NT2/D1 (cell line): ENCODE measurements at regions not wholly inside any gene's neighbourhood (a gene's known extent, or its start where the extent isn't known, plus 50 kb on each side); places are given as distances from the start of the nearest gene placed in this dataset.

Experiments used
- SUZ12 ChIP-seq: IDR thresholded peaks from 2 replicates; pipeline ENCODE4 v1.6.1; 2011; ENCODE audit not compliant: insufficient read length, insufficient read depth; ENCODE audit errors: extremely low read depth
- YY1 ChIP-seq: IDR thresholded peaks from 2 replicates; pipeline ENCODE4 v1.6.1; 2011; ENCODE audit not compliant: insufficient read length, insufficient read depth
- ZNF274 ChIP-seq: IDR thresholded peaks from 2 replicates; pipeline ENCODE4 v1.6.1; 2011; ENCODE audit warnings: mild to moderate bottlenecking, low read depth, low read length

GRCh38 chr5:167593329-167594060 lies 698.0 kb upstream of the WWC1 start:
- TF ChIP-seq YY1 (no peak), SUZ12 (no peak), ZNF274 (no peak)
